T-helper 1 cell treated with Interleukin-12 subunit alpha and Interleukin-12 subunit beta and Interleukin-4 antibody, amounts not matched to agents 30 ng/mL and 1 ng/mL, for 36 hours (primary cell): ENCODE measurements at regions not wholly inside any gene's neighbourhood (a gene's known extent, or its start where the extent isn't known, plus 50 kb on each side); places are given as distances from the start of the nearest gene placed in this dataset.
"Not testable (repeated sequence)": the region's sequence is repeated elsewhere in the genome, so short reads cannot be mapped to it uniquely, and the experiment has no call there.

Source experiments
- intact Hi-C: fragments of 100-400 bp; cut with micrococcal nuclease; formaldehyde crosslinking; loops from one replicate; pipeline ENCODE4 v1.15.1; 2024

DNA sequence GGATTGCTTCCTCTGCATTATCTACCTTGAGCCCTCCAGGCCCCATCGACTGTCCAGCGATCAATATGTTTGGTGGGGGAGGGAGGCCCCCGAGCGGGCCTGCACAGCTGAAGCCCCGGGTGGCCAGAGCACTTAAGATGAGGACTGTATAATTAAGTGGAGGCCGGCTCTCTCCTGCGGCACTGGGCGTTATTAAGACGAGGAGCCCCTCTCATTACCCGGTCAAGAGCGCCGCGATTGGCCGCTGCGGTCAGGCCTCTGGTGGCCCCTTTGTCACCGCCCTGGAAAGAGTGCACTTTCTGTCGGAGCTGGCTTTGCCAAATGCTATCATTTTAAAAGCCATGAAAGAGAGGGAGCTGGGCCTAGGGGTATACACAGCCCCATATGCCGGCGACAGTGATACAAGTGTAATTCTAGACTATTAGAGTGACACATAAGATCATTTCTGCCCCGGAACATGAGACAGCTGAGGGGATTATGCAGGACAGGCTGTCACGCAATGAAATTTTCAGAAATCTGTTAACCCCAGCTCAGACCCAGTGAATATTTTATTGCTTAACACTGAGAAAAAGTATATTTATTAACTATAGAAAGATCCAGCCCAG is 106.3 kb upstream of the IRX1 start:
- intact Hi-C loops, result no loop called here

DNA sequence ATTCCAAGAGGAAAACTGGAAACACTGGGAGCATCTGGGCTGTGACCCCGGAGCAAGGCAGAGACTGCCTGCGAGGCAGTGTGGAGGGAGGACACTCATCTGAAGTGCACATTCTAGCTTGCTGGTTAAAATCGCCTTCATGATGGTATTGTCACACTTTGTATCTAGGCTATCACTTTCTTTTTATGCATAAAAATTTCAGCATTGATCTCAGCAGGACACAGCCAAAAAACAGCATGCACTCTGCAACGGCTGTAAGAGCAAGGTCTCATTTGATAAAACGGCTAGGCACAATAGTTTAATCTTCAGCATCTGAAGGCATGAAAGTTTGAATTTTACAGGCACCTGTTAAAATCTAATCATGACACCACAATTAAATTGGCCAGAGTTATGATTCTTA is 110.8 kb upstream of the IRX1 start:
- intact Hi-C loops, result no loop called here

DNA sequence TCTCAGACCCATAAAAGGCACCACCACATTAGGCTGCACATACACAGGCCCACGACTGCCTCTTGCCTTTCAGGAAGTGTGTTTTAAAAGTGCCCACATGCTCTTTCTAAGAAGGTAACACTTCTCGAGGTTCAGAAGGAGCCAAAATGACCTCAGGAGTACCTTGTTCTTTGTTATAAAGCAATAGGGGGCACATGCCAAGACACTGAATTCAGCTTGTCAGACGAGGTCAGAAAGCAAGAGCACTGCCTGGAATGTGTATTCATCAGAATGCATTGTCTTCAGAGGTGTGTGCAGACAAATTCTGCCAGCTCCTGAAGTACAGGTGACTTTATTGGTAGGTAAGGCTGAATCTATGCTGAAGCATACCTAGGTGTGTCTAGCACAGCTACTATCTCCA is 114.5 kb upstream of the IRX1 start:
- intact Hi-C loops, result no loop called here

DNA sequence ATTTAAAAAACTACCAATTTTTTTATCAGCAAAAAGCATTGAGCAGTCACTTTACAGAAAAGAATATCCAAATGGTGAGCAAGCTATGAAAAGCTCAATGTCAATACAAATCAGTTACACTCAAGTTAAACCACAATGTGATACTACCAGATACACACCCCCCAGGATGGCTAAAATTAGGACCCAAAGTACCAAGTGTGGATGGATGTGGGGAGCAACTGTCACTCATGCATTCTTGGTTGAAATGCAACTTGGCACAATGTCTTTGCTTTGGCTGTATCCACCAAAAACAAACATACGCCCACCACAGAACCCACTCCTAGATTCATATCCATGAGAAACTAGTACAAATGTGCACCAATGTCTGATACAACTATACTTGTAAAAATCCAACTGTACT is 120.0 kb upstream of the IRX1 start:
- intact Hi-C loops, result no loop called here

DNA sequence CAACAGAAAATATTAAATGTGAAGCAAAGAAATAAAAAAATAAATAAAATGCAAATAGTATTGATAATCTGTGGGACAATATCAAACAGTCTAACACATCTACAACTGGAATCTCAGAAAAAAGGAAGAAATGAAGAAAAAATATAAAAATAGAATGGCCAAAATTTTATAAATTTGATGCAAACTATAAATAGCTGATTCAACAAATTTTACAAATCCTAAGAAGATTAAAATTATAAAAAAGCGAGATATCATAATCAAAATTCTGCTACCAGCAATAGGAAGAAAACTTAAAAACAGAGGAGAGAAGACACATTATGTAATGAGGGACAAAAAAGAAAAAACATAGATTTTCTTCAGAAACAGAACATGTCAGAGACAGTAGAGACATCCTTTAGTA is 129.2 kb upstream of the IRX1 start:
- intact Hi-C loops, result no loop called here

DNA sequence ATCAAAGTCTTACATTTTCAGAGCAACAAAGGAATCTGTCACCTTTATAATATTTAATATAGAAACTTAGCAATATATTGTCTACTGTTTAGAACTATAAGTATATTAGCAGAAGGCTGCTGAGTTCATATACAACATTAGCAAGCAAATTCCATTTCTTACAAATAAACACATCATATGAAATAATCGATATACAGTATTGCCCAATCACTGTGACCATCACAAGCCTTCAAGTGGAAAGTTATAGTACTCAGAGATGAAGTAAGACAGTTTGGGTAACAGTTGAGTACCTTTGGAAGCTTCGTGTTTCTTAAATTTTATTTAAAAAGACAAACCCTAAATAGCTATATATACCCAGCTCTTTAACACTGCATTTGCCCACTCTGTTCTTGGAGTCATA is 135.2 kb upstream of the IRX1 start:
- intact Hi-C loops, result no loop called here

DNA sequence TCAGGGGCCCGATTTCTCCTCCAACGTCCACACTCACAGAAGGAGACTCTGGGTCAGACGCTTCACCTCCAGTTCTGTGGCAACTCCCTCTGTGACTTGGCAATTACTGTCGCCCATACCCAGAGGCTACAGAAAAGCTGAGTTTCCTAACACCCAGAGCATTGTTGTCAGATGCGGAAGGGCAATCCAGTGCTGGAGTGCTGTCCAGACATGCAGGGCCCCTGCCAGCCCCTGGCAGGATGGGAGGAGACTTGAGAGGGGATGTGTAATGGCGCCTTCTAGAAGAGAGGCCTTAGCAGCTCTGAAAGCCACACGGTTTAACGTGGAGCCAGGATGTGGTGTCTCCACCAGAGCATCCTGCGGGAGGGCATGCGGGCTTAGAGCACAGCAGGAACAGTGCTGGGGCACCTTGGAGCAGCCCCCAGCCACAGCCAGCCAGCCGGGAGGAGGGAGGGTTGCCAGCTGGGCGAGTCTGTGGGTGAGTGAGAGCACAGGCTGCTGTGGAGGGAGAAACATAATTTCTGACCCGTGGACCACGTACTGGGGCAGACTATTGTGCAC is 139.4 kb upstream of the IRX1 start:
- intact Hi-C loops, result no loop called here

DNA sequence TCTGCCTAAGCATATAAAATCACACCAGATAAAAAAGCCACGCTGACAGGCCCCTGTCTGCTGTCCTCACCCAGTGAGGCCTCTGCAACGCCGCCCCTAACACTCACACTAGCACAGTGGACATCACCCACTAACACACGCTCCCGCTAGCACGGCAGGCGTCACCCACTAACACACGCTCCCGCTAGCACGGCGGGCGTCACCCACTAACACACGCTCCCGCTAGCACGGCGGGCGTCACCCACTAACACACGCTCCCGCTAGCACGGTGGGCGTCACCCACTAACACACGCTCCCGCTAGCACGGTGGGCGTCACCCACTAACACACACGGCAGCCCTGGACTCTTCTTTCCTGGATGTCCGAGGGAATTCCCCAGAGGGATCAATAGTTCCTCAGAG is 141.6 kb upstream of the IRX1 start:
- intact Hi-C loops, result not testable (repeated sequence)

DNA sequence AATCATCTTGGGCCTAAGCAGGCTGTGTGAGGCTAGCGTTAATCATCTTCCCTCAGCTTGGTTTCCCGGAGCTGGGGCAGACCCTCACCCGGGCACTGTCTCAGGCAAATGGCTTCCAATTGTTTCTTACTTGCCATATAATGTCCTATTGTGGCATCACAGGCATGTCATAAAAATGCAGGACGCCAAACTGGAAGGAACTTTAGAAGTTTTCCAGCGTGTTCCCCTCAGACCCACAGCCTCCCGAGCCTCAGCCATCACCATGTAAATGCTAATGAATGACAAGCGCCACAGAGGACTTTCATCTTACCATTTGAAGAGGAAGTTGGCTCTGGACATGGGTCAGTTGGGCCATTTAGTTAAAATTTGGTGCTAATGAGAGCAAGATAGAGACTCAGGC is 143.0 kb upstream of the IRX1 start:
- intact Hi-C loops, result no loop called here

DNA sequence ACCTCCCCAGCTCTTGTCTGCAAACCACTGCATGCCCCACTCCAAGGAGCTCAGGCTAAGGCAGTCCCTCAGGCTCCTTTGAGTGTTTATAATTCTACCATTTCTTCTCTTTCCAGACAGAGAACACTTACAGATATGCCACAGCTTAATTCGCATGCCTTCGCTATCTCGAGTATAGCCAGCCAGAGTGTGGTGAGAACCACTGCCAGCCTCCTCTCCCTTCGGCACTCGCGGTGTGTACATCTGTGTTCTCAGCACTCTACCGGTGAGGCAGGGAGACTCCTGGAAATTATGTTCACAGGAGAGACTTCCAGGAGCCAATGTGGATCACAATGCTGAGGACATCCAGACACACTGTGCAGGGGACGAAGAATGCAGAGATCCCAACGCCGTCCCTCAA is 143.7 kb upstream of the IRX1 start:
- intact Hi-C loops, result no loop called here

DNA sequence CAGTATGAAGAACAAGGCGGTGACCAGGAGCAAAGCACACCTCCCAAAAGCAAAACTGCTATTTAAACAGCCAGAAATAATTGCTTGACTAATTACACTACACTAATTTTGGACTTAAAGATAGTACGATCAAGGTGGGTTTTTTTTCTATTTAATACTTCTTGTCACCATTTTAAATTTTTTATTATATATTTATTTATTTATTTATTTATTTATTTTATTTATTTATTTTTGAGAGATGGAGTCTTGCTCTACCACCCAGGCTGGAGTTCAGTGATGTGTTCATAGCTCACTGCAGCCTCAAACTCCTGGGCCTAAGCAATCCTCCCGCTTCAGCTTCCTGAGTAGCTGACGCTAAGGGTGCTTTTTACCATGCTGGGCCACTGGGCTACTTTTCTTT is 146.2 kb upstream of the IRX1 start:
- intact Hi-C loops, result no loop called here

DNA sequence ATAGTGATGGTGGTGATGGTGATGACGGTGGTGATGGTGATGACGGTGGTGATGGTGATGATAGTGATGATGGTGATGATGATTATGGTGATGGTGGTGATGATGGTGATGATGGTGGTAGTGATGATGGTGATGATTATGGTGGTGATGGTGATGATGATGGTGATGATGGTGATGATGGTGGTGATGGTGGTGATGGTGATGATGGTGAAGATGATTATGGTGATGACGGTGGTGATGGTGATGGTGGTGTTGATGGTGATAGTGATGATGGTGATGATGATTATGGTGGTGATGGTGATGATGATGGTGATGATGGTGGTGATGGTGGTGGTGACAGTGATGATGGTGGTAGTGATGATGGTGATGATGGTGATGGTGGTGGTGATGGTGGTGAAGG is 149.2 kb upstream of the IRX1 start:
- intact Hi-C loops, result no loop called here

DNA sequence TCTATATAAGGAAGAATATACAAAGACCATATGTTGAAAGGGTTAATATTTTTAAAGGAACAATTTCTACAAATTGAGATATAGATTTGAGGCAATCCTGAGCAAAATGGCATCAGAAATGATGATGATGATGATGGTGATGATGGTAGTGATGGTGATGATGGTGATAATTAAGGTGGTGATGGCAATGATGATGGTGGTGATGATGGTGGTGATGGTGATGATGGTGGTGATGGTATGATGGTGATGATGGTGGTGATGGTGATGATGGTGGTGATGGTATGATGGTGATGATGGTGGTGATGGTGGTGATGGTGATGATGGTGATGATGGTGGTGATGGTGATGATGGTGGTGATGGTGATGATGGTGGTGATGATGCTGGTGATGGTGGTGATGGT is 150.1 kb upstream of the IRX1 start:
- intact Hi-C loops, result not testable (repeated sequence)

DNA sequence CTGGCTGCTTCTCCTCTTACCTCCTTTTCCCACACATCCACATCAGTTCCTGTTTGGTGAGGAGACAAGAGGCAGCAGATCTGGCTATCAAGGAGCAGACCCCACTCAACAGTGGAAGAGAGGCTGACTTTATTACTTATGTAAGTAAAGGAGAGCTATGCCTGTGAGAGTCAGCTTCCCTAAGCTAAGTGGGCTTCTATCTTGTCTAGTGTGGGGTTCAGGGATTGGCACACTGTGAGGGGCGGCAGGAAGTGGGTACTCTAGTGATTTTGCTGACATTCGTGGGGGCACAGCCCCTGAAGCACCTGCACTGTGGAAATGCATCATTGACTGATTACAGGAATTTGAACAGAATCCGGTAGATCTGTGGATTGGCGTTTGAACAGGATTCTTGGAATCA is 163.5 kb upstream of the IRX1 start:
- intact Hi-C loops, result no loop called here

DNA sequence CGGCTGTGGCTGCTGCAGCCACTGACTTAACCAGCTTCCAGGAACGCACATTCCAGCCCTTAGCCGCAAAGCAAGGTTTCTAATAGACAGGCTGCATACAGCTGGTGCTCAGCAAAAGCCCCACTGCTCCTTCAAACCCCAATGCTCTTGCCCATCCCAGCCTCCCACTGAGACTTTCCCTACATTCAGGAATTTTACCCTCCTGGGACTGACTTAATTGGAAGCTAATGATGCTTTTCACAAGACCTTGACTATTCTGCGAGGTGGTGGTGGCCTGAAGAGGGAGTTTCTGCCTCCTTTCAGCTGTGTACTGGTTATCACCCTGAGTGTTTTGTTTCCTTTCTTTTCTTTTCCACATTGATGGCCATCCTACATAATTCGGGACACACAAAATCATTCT is 164.9 kb upstream of the IRX1 start:
- intact Hi-C loops, result no loop called here

DNA sequence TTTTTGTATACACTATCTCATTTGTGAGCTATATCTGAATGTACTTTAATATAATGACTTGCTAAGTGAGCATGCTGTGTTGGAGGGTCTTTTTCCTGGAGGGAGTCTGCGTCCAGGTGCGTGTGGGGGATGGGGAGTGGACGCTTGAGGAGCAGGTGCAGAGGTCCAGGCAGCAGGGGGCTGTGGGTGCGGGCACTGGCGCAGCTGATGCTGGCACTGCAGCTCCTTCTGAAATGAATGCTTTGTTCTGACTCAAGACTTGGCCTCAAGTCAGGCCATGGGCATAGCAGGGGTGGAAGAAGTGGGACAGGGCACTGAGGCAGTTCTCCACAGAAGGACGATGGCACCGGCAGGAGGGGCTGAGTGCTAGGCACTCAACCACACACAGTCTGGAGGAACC is 165.7 kb upstream of the IRX1 start:
- intact Hi-C loops, result no loop called here

DNA sequence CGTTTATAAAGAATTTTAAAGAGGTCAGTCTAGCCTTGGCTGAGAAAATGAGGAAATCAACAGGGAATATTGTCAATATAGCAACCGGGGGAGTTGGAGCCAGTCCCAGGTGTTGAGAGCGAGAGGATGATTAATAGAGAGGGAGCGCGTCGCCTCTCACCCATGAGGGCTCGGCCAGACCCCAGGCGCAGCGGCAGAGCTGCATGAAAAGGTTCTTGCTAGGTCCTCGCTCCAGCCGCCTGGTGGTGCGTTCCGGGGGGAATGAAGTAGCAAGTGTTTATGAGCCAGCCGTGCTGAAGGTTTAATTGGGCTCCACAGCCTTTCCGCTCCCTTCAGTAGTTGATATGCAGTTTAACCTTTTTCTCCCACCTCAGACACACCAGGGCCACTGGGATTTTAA is 167.3 kb upstream of the IRX1 start:
- intact Hi-C loops, result no loop called here

DNA sequence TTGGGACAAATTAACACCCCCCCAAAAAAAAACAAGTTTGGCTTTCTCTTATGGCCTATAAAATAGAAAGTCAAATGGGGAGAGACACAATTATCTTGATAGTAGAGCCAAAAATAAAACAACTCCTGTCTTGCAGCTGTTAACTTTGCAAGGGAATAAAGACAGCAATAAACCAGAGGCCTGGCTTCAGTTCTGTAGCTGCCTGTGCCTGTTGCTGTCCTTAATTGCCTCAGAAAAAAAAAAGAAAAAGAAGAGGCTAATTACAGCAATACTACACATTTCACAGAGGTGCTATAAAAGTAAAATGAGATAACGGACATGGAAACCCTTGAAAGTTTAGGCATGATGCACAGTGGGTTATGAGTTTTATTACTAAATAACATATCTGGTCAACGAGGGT is 170.7 kb upstream of the IRX1 start:
- intact Hi-C loops, result no loop called here

DNA sequence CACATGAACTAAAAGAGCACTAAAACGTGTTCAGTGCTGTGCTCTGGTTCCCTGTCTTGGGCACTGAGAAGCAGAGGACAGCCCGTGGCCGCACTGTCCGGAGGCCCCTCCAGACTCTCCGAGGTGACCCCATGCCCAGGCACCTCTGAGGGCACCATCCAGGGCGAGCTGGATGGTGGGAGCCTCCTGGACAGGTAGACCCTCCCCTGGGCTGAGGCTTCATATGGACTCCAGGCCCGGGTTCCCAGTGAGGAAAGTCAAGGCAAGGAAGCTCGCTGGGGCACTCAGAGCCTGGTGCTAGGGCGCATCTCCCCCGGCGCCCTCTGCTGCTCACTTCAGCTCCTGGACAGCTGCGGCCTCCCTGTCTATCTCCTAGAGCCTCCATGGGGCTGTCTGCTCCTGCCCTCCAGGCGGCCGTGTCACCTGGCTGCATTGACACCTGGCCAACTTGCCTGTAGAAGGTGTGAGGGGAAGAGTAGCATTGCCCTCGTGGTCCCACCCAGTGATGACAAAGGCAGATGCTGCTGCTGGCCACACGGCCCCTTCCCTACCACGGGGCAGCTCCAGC is 178.2 kb upstream of the IRX1 start:
- intact Hi-C loops, result no loop called here

DNA sequence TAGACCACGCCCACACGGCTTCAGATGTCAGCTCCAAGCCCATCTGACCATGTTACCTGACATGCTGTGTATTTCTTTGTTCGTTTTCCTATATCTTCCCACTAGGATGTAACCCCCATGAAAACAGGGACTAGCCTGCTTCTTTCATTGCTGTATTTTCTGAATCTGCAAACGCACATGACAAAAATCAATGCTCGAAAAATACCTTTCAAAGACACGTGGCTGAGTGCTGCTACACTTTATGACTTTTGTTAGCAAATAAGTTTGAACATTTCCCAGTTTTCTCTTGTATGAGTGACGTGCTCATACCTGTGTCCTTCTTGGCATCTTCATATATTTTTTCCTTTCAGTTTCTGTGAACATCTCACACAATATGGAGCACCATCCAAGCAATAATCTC is 181.3 kb upstream of the IRX1 start:
- intact Hi-C loops, result no loop called here

DNA sequence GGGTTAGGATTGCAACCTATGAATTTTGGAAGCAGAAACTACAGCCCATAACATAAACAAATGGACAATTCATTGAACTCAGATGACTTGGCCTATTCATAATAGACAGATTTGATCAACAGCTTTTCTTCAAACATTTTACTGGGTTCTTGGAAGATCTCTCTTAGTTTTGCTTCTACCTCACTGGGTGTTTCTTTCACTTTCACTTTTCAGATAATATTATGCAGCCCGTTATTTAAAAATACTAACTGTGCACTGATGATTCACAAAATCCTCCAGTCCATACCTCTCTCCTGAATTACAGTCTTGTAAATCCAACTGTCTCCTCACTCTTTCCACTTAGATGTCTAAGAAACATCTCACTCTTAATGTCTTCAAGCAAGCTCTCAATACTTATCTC is 183.5 kb upstream of the IRX1 start:
- intact Hi-C loops, result no loop called here

DNA sequence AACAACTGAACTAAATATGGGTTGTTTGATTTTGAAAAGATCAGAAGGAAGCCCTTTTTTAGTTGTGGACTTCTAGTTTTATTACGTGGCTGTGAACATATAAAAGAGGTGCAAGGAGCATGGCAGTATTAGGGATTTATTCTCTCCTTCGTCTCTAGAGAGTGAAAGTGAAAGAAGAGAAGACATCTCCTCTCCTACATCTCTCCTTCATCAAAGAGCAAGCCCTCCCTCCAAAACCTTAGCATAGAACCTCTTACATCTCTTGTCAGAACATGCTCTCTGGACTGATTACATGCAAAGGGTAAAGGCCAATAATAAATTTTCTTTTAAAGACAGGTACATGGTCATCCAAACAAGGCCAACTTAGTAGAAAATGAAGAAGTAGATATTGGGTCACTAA is 184.3 kb upstream of the IRX1 start:
- intact Hi-C loops, result no loop called here

DNA sequence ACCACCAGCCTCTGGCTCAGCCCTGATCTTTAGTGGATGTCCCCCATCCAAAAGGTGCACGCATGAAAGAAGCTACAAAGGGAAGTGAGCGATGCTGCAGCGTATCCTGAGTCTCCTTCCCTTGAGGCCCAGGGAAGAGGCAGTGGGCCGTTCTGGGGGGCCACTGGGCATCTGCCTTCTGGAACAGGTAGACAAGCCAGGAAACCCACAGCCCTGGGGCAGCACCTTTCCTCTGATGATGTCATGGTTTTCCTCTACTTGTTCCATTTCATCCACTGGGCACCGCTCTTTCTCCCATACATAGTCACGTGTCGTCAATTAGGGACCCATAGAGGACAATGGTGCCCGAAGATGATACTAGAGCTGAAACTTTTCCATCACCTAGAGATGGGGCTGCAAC is 194.0 kb upstream of the IRX1 start:
- intact Hi-C loops, result no loop called here

DNA sequence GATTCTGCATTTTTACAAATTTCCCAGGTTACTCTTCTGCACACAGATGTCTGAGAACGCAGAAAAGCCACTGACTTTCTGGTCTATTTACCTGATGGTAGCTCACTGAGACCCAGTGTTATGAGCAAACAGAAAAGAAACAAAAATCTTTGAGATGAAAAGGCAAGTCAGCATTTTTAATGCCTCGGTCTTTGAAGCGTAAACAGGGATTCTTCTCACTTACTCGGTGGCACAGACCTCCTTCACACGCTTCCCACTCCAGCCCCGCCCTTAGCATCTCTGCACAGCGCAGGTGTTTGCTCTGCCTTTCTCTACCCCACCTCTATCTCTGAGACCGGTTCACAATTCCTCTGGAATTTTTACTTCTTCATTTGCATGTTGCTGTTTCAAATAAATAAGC is 195.0 kb upstream of the IRX1 start:
- intact Hi-C loops, result no loop called here
